HUES6 (cell line): ENCODE measurements at regions not wholly inside any gene's neighbourhood (a gene's known extent, or its start where the extent isn't known, plus 50 kb on each side); places are given as distances from the start of the nearest gene placed in this dataset.
"Not testable (repeated sequence)": the region's sequence is repeated elsewhere in the genome, so short reads cannot be mapped to it uniquely, and the experiment has no call there.

Source experiments
- H3K27ac ChIP-seq: 2 replicates; pipeline ENCODE4 v1.7.0; 2013; ENCODE audit warnings: low read depth, mild to moderate bottlenecking, low read length, inconsistent platforms
- H3K27me3 ChIP-seq: 2 replicates; pipeline ENCODE4 v1.6.1; 2013; ENCODE audit warnings: low read length; ENCODE audit not compliant: control insufficient read depth, insufficient read depth
- H3K36me3 ChIP-seq: 2 replicates; pipeline ENCODE4 v1.6.1; 2013; ENCODE audit warnings: low read length; ENCODE audit not compliant: control insufficient read depth, insufficient read depth
- H3K4me1 ChIP-seq: 2 replicates; pipeline ENCODE4 v1.6.1; 2013; ENCODE audit warnings: low read length; ENCODE audit not compliant: control insufficient read depth, insufficient read depth
- H3K4me3 ChIP-seq: 2 replicates; pipeline ENCODE4 v1.5.1; 2013; ENCODE audit warnings: low read depth, low read length
- H3K9ac ChIP-seq: one replicate; pipeline ENCODE4 v1.6.1; 2013; ENCODE audit warnings: mild to moderate bottlenecking, low read length
- H3K9me3 ChIP-seq: 2 replicates; pipeline ENCODE4 v1.6.1; 2013; ENCODE audit warnings: low read depth, low read length; ENCODE audit not compliant: control insufficient read depth, insufficient read depth

- H3K27me3 ChIP-seq, result no peaks in the 10 kb centered on the region
- H3K4me3 ChIP-seq, result no peak overlapping the region
- H3K4me1 ChIP-seq, result no peaks in the 10 kb centered on the region
- H3K9me3 ChIP-seq, result no peaks in the 10 kb centered on the region
- H3K9ac ChIP-seq, result no peak overlapping the region
- H3K27ac ChIP-seq, result no peak overlapping the region
- H3K36me3 ChIP-seq, result no peaks in the 10 kb centered on the region
Measured at GRCh38 chr1:87989346-87989745, 660.7 kb downstream of the LMO4 start.

GRCh38 chr1:87992536-87992935 is 663.9 kb downstream of the LMO4 start:
- not testable (repeated sequence) for H3K4me1 ChIP-seq, H3K36me3 ChIP-seq, H3K9ac ChIP-seq, H3K9me3 ChIP-seq, H3K4me3 ChIP-seq, H3K27me3 ChIP-seq, H3K27ac ChIP-seq

- Histone ChIP-seq H3K4me1 (no peaks in the 10 kb centered on the region), H3K9me3 (no peaks in the 10 kb centered on the region), H3K4me3 (no peak overlapping the region), H3K9ac (no peak overlapping the region), H3K27me3 (no peaks in the 10 kb centered on the region), H3K36me3 (no peaks in the 10 kb centered on the region), H3K27ac (no peak overlapping the region)
Measured at GRCh38 chr1:87993051-87993450, 664.4 kb downstream of the LMO4 start.

- H3K4me1 ChIP-seq, result no peaks in the 10 kb centered on the region
- H3K9ac ChIP-seq, result no peak overlapping the region
- no peak overlapping the region for H3K4me3 ChIP-seq
- no peaks in the 10 kb centered on the region for H3K27me3 ChIP-seq
- no peaks in the 10 kb centered on the region for H3K9me3 ChIP-seq
- no peak overlapping the region for H3K27ac ChIP-seq
- H3K36me3 ChIP-seq, result no peaks in the 10 kb centered on the region
Measured at GRCh38 chr1:87999852-88000251, 671.2 kb downstream of the LMO4 start.

- Histone ChIP-seq H3K9me3 (no peaks in the 10 kb centered on the region), H3K4me1 (no peaks in the 10 kb centered on the region), H3K36me3 (no peaks in the 10 kb centered on the region), H3K4me3 (no peak overlapping the region), H3K27ac (no peak overlapping the region), H3K9ac (no peak overlapping the region), H3K27me3 (no peaks in the 10 kb centered on the region)
Measured at GRCh38 chr1:88001460-88001859, 672.8 kb downstream of the LMO4 start.

- Histone ChIP-seq H3K9ac (no peak overlapping the region), H3K4me3 (no peak overlapping the region), H3K36me3 (no peaks in the 10 kb centered on the region), H3K9me3 (no peaks in the 10 kb centered on the region), H3K27me3 (no peaks in the 10 kb centered on the region), H3K27ac (no peak overlapping the region), H3K4me1 (no peaks in the 10 kb centered on the region)
Measured at GRCh38 chr1:88003255-88003654, 674.6 kb downstream of the LMO4 start.

- no peaks in the 10 kb centered on the region for H3K27me3 ChIP-seq
- no peak overlapping the region for H3K4me3 ChIP-seq
- H3K27ac ChIP-seq, result no peak overlapping the region
- H3K9me3 ChIP-seq, result no peaks in the 10 kb centered on the region
- no peak overlapping the region for H3K9ac ChIP-seq
- H3K4me1 ChIP-seq, result no peaks in the 10 kb centered on the region
- no peaks in the 10 kb centered on the region for H3K36me3 ChIP-seq
Measured at GRCh38 chr1:88009916-88010315, 674.2 kb upstream of the PKN2 start.

GRCh38 chr1:88013485-88013884 is 670.6 kb upstream of the PKN2 start:
- no peaks in the 10 kb centered on the region for H3K4me1 ChIP-seq
- no peaks in the 10 kb centered on the region for H3K27me3 ChIP-seq
- H3K4me3 ChIP-seq, result no peak overlapping the region
- no peaks in the 10 kb centered on the region for H3K9me3 ChIP-seq
- no peak overlapping the region for H3K27ac ChIP-seq
- H3K9ac ChIP-seq, result no peak overlapping the region
- no peaks in the 10 kb centered on the region for H3K36me3 ChIP-seq

GRCh38 chr1:88014131-88014530 is 669.9 kb upstream of the PKN2 start:
- Histone ChIP-seq H3K9me3 (no peaks in the 10 kb centered on the region), H3K4me3 (no peak overlapping the region), H3K9ac (no peak overlapping the region), H3K36me3 (no peaks in the 10 kb centered on the region), H3K27me3 (no peaks in the 10 kb centered on the region), H3K4me1 (no peaks in the 10 kb centered on the region), H3K27ac (no peak overlapping the region)

GRCh38 chr1:88016947-88017346 is 667.1 kb upstream of the PKN2 start:
- no peaks in the 10 kb centered on the region for H3K9me3 ChIP-seq

GRCh38 chr1:88021529-88021928 is 662.5 kb upstream of the PKN2 start:
- Histone ChIP-seq H3K27ac (no peak overlapping the region), H3K36me3 (no peaks in the 10 kb centered on the region), H3K4me1 (no peaks in the 10 kb centered on the region), H3K4me3 (no peak overlapping the region), H3K9ac (no peak overlapping the region), H3K27me3 (no peaks in the 10 kb centered on the region), H3K9me3 (no peaks in the 10 kb centered on the region)

More at GRCh38 chr1:88016947-88017346, 667.1 kb upstream of the PKN2 start:
- H3K9ac ChIP-seq, result no peak overlapping the region
- no peak overlapping the region for H3K4me3 ChIP-seq
- H3K27ac ChIP-seq, result no peak overlapping the region
- H3K27me3 ChIP-seq, result no peaks in the 10 kb centered on the region
- no peaks in the 10 kb centered on the region for H3K36me3 ChIP-seq
- H3K4me1 ChIP-seq, result no peaks in the 10 kb centered on the region

- H3K27ac ChIP-seq, result no peak overlapping the region
- H3K4me3 ChIP-seq, result no peak overlapping the region
- no peaks in the 10 kb centered on the region for H3K4me1 ChIP-seq
- no peaks in the 10 kb centered on the region for H3K36me3 ChIP-seq
- H3K27me3 ChIP-seq, result no peaks in the 10 kb centered on the region
- no peak overlapping the region for H3K9ac ChIP-seq
- peaks cover 4% of the 10 kb centered on the region; the same call in 1 of the 2 replicates for H3K9me3 ChIP-seq
Measured at GRCh38 chr1:88022516-88022915, 661.6 kb upstream of the PKN2 start.
